GM12864 (cell line): ENCODE measurements at regions not wholly inside any gene's neighbourhood (a gene's known extent, or its start where the extent isn't known, plus 50 kb on each side); places are given as distances from the start of the nearest gene placed in this dataset.

ENCODE experiments used
- DNase-seq: peaks from one replicate; pipeline ENCODE4 v3.0.0-alpha.2; 2011; ENCODE audit warnings: low read depth
- H3K4me3 ChIP-seq: 2 replicates; pipeline ENCODE4 v1.5.1; 2011; ENCODE audit warnings: mild to moderate bottlenecking, low read depth, low read length, control low read depth
- CTCF ChIP-seq: IDR thresholded peaks from 2 replicates; pipeline ENCODE4 v1.5.1; 2011; ENCODE audit warnings: low read depth, mild to moderate bottlenecking, moderate library complexity, low read length, control low read depth, inconsistent platforms; ENCODE audit errors: missing control alignments

GRCh38 chr12:17076028-17076744 is 470.2 kb upstream of the LMO3 start:
- DNase-seq, result no peak
- TF ChIP-seq CTCF, result no peak
- H3K4me3 ChIP-seq, result no peak overlapping the region

- DNase-seq, result no peak
- H3K4me3 ChIP-seq, result no peak overlapping the region
- no peak for TF ChIP-seq CTCF
Observed at GRCh38 chr12:17064834-17065233, 458.9 kb upstream of the LMO3 start.

GRCh38 chr12:17062267-17063036 is 456.5 kb upstream of the LMO3 start:
- no peak overlapping the region for H3K4me3 ChIP-seq
- TF ChIP-seq CTCF, result no peak
- DNase-seq, result no peak

GRCh38 chr12:17060260-17060659 is 454.3 kb upstream of the LMO3 start:
- H3K4me3 ChIP-seq, result no peak overlapping the region
- no peak for TF ChIP-seq CTCF
- no peak for DNase-seq

DNA sequence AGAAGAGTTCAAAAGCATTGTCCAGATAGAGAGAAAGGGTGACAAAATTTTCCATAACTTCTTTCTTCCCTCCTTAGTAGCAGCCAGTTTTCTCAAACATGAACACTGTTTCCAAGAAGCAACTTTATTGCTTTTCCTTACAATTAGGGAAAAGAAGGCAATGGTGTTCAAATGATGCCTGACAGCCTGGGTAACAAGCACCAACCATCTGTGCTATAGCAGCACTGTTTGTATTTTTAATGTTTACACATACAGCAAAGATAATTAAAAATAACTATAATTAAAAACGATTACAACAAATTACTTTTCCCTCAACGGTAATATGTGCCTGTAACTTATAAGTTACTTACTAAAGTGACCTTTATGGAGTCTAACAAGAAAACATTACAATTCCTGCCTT is 450.6 kb upstream of the LMO3 start:
- no peak for DNase-seq
- TF ChIP-seq CTCF, result no peak
- no peak overlapping the region for H3K4me3 ChIP-seq

- TF ChIP-seq CTCF, result no peak
- no peak for DNase-seq
- H3K4me3 ChIP-seq, result no peak overlapping the region
Observed at GRCh38 chr12:17038923-17039322, 433.0 kb upstream of the LMO3 start.
